GM18870 (cell line): ENCODE measurements at regions not wholly inside any gene's neighbourhood (a gene's known extent, or its start where the extent isn't known, plus 50 kb on each side); places are given as distances from the start of the nearest gene placed in this dataset.
"Not testable (repeated sequence)": the region's sequence is repeated elsewhere in the genome, so short reads cannot be mapped to it uniquely, and the experiment has no call there.

ENCODE experiments used
- ATAC-seq: cut with Tn5 transposase; IDR thresholded peaks from one replicate; pipeline ENCODE4 v1.9.1; 2021; ENCODE audit warnings: moderate library complexity; ENCODE audit not compliant: unreplicated experiment

DNA sequence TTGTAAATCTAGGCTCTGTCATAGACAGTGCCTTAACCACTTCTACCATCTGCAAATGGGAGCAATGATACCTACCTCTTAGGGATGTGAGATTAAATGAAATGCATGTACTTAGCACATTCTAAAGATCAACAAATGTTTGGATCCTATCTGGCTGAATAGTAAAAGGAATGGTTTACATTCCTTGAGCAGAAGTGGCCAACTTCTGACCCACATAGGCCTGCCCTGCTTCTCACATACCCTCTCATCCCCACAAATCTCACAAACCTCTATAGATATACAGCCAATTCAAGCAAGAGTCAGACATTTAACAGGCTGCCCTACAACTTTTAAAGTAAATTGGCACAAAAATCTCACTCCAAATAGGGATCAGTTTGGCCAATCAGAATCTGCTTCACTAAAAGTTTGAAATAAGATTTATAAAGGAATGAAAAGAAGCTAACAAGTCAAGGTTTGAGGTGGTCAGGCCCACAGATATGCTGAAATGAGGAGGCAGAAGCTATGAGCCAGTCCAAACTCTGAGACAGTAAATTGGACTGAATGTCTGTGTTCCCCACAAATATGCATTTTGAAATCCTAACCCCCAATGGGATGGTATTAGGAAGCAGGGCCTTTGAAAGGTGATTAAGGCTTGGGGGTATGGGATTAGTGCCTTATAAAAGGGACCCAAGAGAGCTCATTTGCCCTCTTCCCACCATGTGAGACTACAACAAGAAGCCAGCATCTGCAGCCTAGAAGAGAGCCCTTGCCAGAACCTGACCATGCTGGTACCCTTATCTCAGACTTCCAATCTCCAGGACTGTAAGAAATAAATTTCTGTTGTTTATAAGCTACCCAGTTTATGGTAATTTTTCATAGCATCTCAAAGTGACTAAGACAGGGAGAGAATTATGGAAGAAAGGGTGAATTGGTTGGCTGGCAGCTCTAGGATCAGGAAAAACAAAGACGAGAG lies 227.8 kb upstream of the RBMS1 start:
- ATAC-seq = no peak

DNA sequence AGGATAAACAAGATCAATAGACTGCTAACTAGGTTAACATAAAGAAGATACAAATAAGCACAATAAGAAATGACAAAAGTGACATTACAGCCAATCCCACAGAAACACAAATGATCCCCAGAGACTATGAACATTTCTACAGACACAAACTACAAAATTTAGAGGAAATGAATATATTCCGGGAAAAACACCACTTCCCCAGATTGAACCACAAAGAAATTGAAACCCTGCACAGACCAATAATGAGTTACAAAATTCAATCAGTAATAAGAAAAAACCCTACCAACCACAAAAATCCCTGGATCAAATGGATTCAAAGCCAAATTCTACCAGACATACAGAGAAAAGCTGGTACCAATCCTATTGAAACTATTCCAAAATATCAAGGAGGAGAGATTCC lies 232.4 kb upstream of the RBMS1 start:
- ATAC-seq = no peak

DNA sequence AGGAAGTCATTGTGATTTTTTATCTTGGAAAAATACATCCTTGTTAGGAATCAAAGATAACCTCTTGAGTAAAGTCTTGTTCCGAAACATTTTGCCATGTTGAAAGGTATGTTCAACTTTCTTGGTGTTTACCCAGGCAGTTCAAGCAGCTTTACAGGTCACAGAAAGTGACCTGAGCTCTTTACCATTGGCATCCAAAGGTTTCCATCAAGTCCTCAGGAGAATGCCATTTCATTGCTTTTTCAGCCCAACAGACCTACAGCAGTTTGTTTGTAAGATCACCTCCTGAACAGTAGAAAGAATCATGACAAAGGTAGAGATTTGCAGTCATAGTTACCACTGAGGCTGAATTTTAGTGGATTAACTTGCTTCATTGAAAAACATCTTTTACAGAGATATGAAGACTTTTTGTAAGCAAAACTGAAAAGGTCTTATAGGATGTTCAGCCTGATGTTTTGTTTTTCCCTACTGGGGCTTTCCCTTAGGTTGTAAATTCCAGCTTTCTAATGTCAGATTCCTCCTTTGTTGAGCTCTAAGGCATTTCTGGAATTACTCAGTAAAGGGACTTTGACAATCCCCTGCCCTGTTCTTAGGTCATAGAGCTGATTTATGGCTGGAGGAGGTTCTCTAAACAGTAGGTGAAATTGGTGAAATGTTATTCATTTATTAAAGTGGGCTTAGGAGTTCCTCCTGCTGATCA lies 236.8 kb upstream of the RBMS1 start:
- ATAC-seq = no peak

DNA sequence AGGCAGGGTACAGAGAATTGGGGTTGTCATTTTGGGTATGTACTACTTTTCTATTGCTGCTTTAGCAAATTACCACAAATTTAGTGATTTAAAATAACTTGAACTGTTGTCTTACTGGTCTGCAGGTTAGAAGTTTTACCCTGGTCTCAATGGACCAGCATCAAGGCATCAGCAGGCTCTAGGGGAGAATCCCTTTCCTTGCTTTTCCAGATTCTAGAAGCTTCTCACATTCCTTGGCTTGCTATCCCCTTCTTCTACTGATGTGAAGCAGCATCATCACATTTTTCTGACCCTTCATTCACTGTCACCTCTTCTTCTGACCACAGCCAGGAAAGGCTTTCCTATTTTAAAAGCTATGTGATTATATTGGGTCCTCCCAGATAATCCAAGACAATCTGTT lies 237.8 kb upstream of the RBMS1 start:
- ATAC-seq = no peak

DNA sequence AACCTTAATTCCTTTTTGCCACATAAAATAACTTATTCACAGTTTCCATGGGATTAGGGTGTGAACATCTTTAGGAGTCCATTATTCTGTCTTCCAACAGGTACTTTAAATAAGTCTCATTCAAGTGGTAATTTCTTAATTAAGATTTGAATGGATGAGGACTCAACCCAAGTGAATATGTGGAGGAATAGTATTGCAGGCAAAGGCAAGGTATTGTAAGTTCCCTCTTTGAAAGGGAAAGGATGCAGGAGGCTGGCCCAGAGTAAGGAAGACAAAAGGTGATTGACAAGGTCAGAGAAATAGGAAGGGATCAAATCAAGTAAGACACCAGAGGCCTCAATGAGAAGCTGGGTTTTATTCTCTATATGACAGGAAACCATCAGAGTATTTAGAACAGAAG lies 238.2 kb upstream of the RBMS1 start:
- no peak for ATAC-seq

DNA sequence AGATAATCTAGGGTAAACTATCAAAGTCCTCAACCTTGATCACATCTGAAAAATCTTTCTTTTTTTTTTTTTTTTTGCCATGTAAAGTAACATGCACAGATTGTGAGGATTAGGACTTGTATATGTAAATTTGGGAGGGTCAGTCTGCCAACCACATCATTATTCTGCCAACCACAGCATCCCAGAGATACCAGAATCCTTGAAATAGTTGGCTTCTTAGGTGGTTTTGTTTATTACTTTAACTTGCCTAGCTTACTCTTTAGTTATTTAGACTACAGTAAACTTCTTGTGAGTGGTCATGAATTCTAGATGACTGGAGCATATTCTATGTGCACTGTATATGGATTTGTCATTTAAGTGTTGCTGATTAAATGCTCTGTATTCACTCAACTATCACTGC lies 242.1 kb upstream of the RBMS1 start:
- ATAC-seq = no peak

DNA sequence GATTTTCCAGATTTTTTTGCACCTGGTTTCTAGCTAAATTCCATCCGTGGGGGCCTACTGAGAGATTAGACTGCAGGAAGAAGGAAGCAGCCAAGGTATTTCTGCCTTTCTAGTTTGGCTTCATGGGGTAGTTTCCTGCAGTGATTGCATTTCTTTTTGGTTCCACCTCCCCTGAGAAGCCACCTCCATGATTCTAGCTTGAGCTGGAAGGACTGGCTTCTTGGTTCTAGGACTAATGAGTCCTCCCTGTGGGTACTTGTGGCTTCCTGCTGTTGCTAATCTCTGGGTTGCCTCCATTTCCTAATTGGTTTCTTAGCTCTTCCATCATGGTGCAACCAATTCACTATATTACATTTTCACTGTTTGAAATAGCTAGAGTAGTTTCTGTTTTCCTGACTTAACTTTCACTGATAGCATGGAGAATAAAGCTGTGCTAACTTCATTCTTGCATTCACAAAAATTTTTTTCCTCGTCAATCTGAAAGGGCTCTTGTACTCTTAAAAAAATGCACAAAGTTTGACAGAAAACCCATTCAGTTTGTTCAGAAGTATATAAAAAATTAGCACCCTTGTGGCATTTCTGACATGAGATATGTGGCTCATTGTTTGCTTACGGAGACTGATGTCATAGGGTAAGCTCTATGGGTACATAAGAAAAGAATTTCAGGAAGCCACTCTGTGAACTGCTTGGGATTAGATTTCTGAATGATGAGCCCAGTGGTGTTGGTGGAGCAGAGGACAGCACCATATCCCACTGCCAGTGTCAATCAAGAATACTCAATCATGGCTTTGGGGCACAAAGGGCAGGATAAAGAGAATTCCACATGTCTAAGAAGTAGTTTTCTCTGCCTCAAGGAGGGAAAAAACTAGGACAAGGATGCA lies 242.8 kb upstream of the RBMS1 start:
- no peak for ATAC-seq

DNA sequence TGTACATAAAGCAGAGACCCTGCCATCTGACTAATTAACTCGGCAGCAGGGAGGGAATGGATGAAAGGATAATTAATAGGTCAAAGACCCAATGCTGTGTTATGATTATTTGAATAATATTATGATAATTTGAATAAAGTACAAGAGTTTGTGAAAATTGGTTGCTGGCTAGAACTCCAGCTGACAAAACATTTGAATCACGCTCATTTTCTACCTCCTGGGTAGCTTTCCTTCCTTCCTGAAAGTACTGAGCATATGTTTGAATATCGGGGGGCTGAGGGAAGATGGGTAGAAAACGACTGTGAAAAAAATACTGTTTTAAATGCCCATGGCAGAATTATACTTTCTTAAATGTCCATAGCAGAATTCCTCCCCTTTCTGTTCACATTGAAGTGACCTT lies 243.6 kb upstream of the RBMS1 start:
- ATAC-seq = no peak

DNA sequence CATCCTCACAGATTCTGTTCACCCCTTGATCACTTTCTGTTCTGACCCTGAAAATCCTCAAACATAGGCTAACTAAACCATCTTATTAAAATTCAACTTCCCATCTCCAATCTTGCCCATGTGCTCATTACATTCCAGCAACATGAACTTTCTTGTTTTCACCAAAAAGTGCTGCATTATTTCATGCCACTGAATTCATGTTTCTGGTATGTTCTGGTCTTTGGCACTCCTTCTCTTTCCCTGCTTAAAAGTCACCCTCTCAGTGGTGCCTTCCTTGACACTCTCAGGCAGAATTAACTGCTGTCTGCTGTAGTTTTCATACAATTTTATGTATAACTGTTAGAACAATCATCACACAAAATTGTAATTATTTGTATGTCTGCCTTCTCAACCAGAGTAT lies 247.7 kb upstream of the RBMS1 start:
- no peak for ATAC-seq

DNA sequence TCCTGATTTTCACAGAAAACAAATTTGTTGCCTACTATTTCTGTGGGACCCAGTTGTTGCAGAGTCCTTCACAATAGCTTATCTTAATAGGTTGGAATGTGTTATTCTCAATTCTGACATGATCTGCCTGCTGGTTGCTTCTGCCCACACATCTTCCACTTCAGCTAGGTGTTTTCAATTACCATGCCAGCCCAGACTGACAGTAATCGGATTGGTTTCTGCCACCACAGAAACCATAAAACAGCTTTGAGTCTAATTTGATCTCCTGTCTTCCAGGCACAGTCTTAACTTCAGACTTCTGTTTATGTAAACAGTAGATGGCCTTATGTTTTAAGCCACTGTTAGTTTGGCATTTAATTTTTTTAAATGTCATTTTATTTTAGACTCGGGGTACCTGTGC lies 248.2 kb upstream of the RBMS1 start:
- ATAC-seq = no peak

DNA sequence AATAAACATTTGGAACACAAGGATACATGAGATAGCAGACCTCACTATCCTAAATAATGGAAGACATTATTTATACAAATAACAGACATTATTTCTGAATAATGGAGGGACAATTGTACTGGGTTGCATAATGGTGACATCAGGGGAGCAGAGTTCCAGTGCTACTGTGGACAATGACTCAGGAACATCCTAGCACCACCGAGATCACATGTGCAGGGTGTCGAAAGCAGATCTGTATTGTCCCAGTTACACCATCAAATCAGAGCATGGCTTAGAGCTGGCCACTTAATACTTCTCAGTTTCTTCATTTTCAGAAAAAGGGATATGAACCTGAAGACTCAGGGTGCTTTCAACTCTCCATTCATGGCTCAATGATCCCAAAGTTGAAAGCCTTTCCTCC lies 249.1 kb upstream of the RBMS1 start:
- ATAC-seq = no peak

DNA sequence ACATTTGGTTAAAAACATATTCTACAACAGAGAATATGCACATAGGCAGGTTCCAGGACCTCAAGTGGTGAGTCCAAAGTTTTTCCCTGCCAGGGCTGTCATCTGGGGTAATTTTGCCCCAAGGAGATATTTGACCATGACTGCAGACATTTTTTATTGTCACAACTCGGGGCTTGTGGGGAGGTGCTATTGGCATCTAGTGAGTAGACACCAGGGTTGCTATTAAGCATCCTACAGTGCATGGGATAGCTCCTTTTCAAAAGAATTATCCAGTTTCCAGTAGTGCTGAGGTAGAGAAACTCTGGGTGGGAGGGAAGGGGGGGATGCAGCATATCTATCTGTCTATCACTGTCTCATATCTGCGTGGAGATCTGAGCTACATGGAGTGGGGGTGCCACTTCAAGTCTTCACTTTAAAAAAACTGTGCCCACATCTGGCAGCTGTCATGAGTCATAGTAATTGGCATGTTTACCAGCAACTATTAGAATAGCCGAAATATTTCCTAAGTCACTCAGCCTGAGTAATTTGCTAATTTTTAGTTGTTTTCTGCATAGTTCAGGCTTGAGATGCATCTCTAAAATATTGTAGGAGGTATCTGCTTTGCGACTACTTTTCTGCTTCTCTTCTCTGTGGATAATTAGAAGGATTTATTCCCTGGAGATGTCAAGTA lies 254.0 kb upstream of the RBMS1 start:
- ATAC-seq = no peak

DNA sequence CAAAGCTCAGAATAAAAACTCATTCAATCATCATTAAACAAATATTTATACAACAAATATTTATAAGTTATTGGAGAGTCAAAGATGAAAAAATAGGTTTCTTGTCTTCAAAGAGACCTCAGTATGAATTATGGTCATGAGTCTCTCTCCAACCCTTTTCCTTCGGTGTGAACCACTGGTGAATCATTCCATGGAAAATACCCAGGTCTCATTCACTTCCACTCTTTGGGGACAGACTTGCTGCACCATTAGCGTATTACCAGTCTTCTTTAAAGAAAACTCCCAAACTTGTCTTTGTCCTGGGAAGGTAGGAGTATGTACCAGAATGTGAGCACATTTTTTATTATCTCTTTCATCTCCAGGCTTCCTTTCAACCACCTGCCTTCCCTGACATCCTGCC lies 257.4 kb upstream of the RBMS1 start:
- ATAC-seq = no peak

DNA sequence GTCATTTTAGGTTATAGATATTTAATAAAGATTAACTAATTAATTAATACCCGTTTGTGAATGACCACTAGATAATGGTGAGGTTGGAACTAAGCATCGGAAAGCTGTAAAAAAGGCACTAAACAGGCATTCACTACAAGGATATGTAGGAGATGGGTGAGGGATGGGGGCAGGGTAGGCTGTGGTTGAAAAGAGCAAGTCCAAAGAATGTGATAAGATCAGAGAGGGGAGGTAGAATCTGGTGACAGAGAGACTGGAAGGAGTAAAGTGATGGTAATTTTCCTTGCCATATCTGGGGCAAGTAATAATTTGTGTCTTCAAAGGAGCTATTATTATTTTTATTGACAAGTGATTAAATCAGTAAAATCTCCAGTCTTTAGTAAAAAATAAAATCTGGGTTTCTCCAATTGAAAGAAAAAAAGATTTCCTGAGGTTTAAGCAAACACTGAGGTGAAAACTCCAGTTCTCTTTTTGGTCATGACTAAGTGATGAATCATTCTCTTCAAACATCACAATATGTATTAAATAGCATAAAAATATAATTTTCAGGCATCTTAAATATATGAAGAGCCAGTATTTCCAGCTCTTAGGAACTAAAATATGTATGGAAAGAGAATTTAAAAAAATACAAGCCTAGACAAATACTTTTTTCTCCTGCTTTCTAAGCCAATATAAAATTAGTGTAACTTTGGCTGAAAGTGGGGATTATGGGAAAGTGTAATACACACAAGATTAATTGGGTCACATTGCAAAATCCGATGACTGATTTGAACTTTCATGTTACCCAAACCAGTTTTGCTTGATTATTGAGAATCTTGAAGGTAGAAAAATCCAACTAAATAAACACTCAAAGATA lies 259.1 kb upstream of the RBMS1 start:
- ATAC-seq = no peak

DNA sequence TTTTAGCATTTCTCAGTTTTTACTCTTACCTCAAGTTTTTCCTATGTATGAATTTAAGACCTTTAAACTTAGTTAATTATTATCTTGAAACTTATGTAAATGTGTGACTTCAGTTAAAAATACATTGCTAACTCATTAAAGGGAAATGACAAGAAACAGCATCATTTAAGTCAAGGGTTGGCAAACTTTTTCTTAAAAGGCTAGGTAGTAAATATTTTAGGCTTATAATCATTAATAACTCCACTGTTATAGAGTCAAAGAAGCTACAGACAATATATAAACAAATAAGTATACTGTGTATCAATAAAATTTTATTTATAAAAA lies 259.7 kb upstream of the RBMS1 start:
- no peak for ATAC-seq

DNA sequence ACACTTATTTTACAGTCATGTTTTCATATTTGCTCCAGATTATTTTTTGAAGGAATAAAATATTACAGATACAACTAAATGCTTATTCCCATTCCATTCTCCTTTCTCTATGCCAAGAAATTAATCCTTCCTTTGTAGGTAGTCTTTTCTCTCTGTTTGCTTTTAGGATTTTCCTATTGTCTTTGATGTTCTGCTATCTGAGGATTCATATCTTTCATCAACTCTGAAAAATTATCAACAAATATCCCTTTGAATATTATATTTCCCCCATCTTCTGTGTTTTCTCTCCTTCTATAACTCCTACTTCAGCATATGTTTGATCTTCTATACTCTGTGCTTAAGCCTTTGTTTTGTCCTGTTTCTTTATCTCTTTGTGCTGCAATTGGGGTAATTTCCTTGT lies 260.4 kb upstream of the RBMS1 start:
- ATAC-seq = no peak

DNA sequence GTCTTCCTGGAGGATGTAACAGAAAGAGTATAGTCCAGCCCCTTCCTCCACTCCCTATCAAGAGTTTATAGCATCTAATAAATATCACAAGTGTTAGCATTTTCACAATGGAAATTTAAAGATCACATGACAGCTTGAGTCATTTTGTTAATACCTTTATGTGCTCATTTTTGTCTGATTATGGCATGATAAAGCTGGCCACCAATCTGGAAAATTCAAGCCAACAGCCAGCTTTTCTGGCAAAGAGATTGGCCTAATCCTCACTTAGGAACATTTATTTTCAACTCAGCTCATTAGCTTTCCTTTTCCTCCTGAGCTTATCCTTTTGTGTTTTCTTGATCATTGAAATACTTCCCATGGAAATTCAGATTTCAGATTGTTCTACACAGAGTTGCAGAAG lies 262.9 kb upstream of the RBMS1 start:
- ATAC-seq = no peak

DNA sequence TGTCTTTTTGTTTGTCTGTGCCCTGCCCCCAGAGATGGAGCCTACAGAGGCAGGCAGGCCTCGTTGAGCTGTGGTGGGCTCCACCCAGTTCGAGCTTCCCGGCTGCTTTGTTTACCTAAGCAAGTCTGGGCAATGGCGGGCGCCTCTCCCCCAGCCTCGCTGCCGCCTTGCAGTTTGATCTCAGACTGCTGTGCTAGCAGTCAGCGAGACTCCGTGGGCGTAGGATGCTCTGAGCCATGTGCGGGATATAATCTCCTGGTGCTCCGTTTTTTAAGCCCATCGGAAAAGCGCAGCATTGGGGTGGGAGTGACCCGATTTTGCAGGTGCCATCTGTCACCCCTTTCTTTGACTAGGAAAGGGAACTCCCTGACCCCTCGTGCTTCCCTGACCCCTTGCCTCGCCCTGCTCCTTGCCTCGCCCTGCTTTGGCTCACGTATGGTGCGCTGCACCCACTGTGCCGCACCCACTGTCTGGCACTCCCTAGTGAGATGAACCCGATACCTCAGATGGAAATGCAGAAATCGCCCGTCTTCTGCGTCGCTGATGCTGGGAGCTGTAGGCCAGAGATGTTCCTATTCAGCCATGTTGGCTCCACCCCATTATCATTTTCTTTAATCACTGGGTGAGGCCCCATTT lies 269.0 kb upstream of the RBMS1 start:
- not testable (repeated sequence) for ATAC-seq

DNA sequence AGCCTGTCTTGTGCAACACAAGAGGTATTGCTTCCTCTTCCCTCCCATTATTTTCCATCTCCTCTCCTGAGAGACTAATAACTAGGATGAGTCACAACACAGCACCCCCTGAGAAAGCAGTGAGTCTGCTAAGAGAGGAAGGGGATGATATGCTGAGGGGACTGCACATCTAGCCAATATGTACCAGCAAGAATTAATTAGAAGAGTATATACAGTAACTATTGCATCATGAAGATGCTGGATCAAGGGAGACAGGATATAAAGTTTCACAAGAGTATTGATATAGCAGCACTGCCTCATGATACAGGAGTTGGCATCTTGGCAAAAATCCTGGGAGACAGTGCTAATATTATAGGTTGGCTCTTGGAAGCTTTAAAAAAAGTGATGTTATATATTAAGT lies 289.9 kb upstream of the RBMS1 start:
- ATAC-seq = no peak

DNA sequence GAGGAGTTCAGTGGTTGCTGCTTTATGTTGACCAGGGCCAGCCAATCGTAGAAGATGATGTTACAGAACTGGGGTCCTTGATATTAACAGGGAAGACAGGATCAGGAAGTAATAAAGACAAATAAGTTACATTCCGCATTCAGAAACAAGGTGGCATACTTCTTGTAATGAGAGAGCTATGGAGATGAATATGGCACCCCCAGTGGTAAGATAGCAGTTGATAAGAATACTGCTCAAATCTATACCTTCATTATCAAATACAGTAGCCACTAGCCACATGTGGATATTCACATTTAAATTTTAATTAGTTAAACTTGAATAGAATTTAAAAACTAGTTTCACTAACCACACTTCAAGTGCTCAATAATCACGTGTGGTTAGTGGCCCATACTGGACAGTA lies 290.4 kb upstream of the RBMS1 start:
- ATAC-seq = no peak
